ENCODE measurements at regions not wholly inside any gene's neighbourhood (a gene's known extent, or its start where the extent isn't known, plus 50 kb on each side); places are given as distances from the start of the nearest gene placed in this dataset.

GRCh38 chr6:94129926-94130325 lies 710.6 kb upstream of the EPHA7 start:
- ChIA-PET POLR2A (no interaction called here), CTCF (no interaction called here)
- DNase-seq (ENCODE audit: low read depth, low spot score): no peak
- TF ChIP-seq CTCF (IDR thresholded peaks at IDR 0.05; ENCODE audit: low read depth, low read length): no peak
- Histone ChIP-seq H3K4me3 (ENCODE audit: low read depth, low read length) (no peak overlapping the region), H3K27ac (ENCODE audit: low read depth, low read length) (no peak overlapping the region), H3K27me3 (ENCODE audit: control insufficient read depth, insufficient read depth, low read length) (no peaks in the 10 kb centered on the region), H3K9me3 (ENCODE audit: control insufficient read depth, insufficient read depth, low read length) (no peaks in the 10 kb centered on the region; the same call in 1 of the 2 replicates)

GRCh38 chr6:94127716-94128115 lies 708.4 kb upstream of the EPHA7 start:
- DNase-seq (ENCODE audit: low read depth, low spot score): no peak
- POLR2A ChIA-PET: no interaction called here
- H3K27me3 ChIP-seq (ENCODE audit: control insufficient read depth, insufficient read depth, low read length): no peaks in the 10 kb centered on the region
- CTCF ChIA-PET: no interaction called here
- no peak for TF ChIP-seq CTCF (IDR thresholded peaks at IDR 0.05; ENCODE audit: low read depth, low read length)
- no peaks in the 10 kb centered on the region; the same call in 1 of the 2 replicates for H3K9me3 ChIP-seq (ENCODE audit: control insufficient read depth, insufficient read depth, low read length)
- no peak overlapping the region for H3K4me3 ChIP-seq (ENCODE audit: low read depth, low read length)
- no peak overlapping the region for H3K27ac ChIP-seq (ENCODE audit: low read depth, low read length)

- Histone ChIP-seq H3K4me3 (ENCODE audit: low read depth, low read length) (no peak overlapping the region), H3K27ac (ENCODE audit: low read depth, low read length) (no peak overlapping the region), H3K27me3 (ENCODE audit: control insufficient read depth, insufficient read depth, low read length) (no peaks in the 10 kb centered on the region), H3K9me3 (ENCODE audit: control insufficient read depth, insufficient read depth, low read length) (no peaks in the 10 kb centered on the region)
- POLR2A ChIA-PET: no interaction called here
- CTCF ChIA-PET: no interaction called here
- no peak for TF ChIP-seq CTCF (IDR thresholded peaks at IDR 0.05; ENCODE audit: low read depth, low read length)
- DNase-seq (ENCODE audit: low read depth, low spot score): no peak
These were observed 705.0 kb upstream of the EPHA7 start for GRCh38 chr6:94124333-94124732.

- CTCF ChIA-PET: no interaction called here
- POLR2A ChIA-PET: no interaction called here
- H3K9me3 ChIP-seq (ENCODE audit: control insufficient read depth, insufficient read depth, low read length): no peaks in the 10 kb centered on the region
These were observed 701.7 kb upstream of the EPHA7 start for GRCh38 chr6:94121094-94121493.

GRCh38 chr6:94099072-94099471 lies 679.7 kb upstream of the EPHA7 start:
- POLR2A ChIA-PET: no interaction called here
- no peak for DNase-seq (ENCODE audit: low read depth, low spot score)
- Histone ChIP-seq H3K27ac (ENCODE audit: low read depth, low read length) (no peak overlapping the region), H3K4me3 (ENCODE audit: low read depth, low read length) (no peak overlapping the region), H3K27me3 (ENCODE audit: control insufficient read depth, insufficient read depth, low read length) (no peaks in the 10 kb centered on the region), H3K9me3 (ENCODE audit: control insufficient read depth, insufficient read depth, low read length) (no peaks in the 10 kb centered on the region; the same call in 1 of the 2 replicates)
- CTCF ChIA-PET: no interaction called here
- TF ChIP-seq CTCF (IDR thresholded peaks at IDR 0.05; ENCODE audit: low read depth, low read length): no peak

More at GRCh38 chr6:94121094-94121493, 701.7 kb upstream of the EPHA7 start:
- Histone ChIP-seq H3K27me3 (ENCODE audit: control insufficient read depth, insufficient read depth, low read length) (no peaks in the 10 kb centered on the region), H3K27ac (ENCODE audit: low read depth, low read length) (no peak overlapping the region), H3K4me3 (ENCODE audit: low read depth, low read length) (no peak overlapping the region)
- no peak for DNase-seq (ENCODE audit: low read depth, low spot score)
- no peak for TF ChIP-seq CTCF (IDR thresholded peaks at IDR 0.05; ENCODE audit: low read depth, low read length)
